BE2C (cell line): ENCODE measurements at regions not wholly inside any gene's neighbourhood (a gene's known extent, or its start where the extent isn't known, plus 50 kb on each side); places are given as distances from the start of the nearest gene placed in this dataset.
A peak's percentile ranks its signal among the peaks of the same experiment; 100 is the strongest.
"Not testable (repeated sequence)": the region's sequence is repeated elsewhere in the genome, so short reads cannot be mapped to it uniquely, and the experiment has no call there.

Experiments used
- DNase-seq: peaks from one replicate; pipeline ENCODE4 v3.0.0-alpha.2; 2020
- H3K27me3 ChIP-seq: fragments of 250-450 bp; sonication (Bioruptor Pico); 2 replicates; pipeline ENCODE4 v1.5.1; 2020; ENCODE audit warnings: mild to moderate bottlenecking
- H3K36me3 ChIP-seq: fragments of 250-450 bp; sonication (Bioruptor Pico); 2 replicates; pipeline ENCODE4 v1.5.1; 2020; ENCODE audit warnings: mild to moderate bottlenecking
- H3K4me1 ChIP-seq: fragments of 250-450 bp; sonication (Bioruptor Pico); 2 replicates; pipeline ENCODE4 v1.5.1; 2020
- H3K4me3 ChIP-seq: 2 replicates; pipeline ENCODE4 v1.5.1; 2011; ENCODE audit warnings: low read depth, low read length
- H3K9me3 ChIP-seq: fragments of 250-450 bp; sonication (Bioruptor Pico); 2 replicates; pipeline ENCODE4 v1.5.1; 2020
- CTCF ChIP-seq: IDR thresholded peaks from 2 replicates; pipeline ENCODE4 v1.5.1; 2012; ENCODE audit warnings: mild to moderate bottlenecking, low read depth, low read length

GRCh38 chr1:80158266-80158665 is 1151.7 kb upstream of the ADGRL4 start:
- DNase-seq, result no peak
- Histone ChIP-seq H3K36me3 (no peaks in the 10 kb centered on the region), H3K4me1 (no peaks in the 10 kb centered on the region), H3K9me3 (no peaks in the 10 kb centered on the region), H3K27me3 (no peaks in the 10 kb centered on the region), H3K4me3 (no peak overlapping the region)
- no peak for TF ChIP-seq CTCF

GRCh38 chr1:80155371-80155770 is 1148.8 kb upstream of the ADGRL4 start:
- Histone ChIP-seq H3K36me3 (no peaks in the 10 kb centered on the region), H3K4me3 (no peak overlapping the region), H3K4me1 (no peaks in the 10 kb centered on the region), H3K9me3 (no peaks in the 10 kb centered on the region), H3K27me3 (no peaks in the 10 kb centered on the region)
- no peak for DNase-seq
- 0 out of 2 replicates have a peak, but pooled peaks have one; percentile 7 for TF ChIP-seq CTCF

GRCh38 chr1:80154176-80154575 is 1147.6 kb upstream of the ADGRL4 start:
- DNase-seq, result no peak
- H3K9me3 ChIP-seq, result no peaks in the 10 kb centered on the region

GRCh38 chr1:80153762-80154161 is 1147.2 kb upstream of the ADGRL4 start:
- H3K4me3 ChIP-seq, result no peak overlapping the region
- no peaks in the 10 kb centered on the region for H3K36me3 ChIP-seq
- no peaks in the 10 kb centered on the region for H3K9me3 ChIP-seq
- TF ChIP-seq CTCF, result no peak
- H3K4me1 ChIP-seq, result no peaks in the 10 kb centered on the region
- no peaks in the 10 kb centered on the region for H3K27me3 ChIP-seq
- no peak for DNase-seq

More at GRCh38 chr1:80154176-80154575, 1147.6 kb upstream of the ADGRL4 start:
- Histone ChIP-seq H3K4me1 (no peaks in the 10 kb centered on the region), H3K4me3 (no peak overlapping the region), H3K27me3 (no peaks in the 10 kb centered on the region), H3K36me3 (no peaks in the 10 kb centered on the region)
- TF ChIP-seq CTCF, result no peak

GRCh38 chr1:80143361-80143760 is 1136.8 kb upstream of the ADGRL4 start:
- no peaks in the 10 kb centered on the region for H3K9me3 ChIP-seq
- H3K4me1 ChIP-seq, result no peaks in the 10 kb centered on the region
- no peaks in the 10 kb centered on the region for H3K27me3 ChIP-seq
- H3K36me3 ChIP-seq, result no peaks in the 10 kb centered on the region
- no peak overlapping the region for H3K4me3 ChIP-seq
- TF ChIP-seq CTCF, result no peak
- DNase-seq, result no peak

- H3K27me3 ChIP-seq, H3K4me1 ChIP-seq, H3K9me3 ChIP-seq, H3K36me3 ChIP-seq, DNase-seq, H3K4me3 ChIP-seq: not testable (repeated sequence)
Measured at GRCh38 chr1:80137946-80138602, 1131.5 kb upstream of the ADGRL4 start.
